ENCODE measurements at regions not wholly inside any gene's neighbourhood (a gene's known extent, or its start where the extent isn't known, plus 50 kb on each side); places are given as distances from the start of the nearest gene placed in this dataset.
"Not testable (repeated sequence)": the region's sequence is repeated elsewhere in the genome, so short reads cannot be mapped to it uniquely, and the experiment has no call there.

- DNase-seq (ENCODE audit: low spot score), result no peak
- Histone ChIP-seq H3K36me3 (no peaks in the 10 kb centered on the region), H3K4me1 (replicated peaks) (no peaks in the 10 kb centered on the region), H3K27me3 (replicated peaks; ENCODE audit: insufficient read depth) (no peaks in the 10 kb centered on the region), H3K27ac (no peak overlapping the region), H3K4me3 (no peak overlapping the region), H3K9me3 (no peaks in the 10 kb centered on the region)
- intact Hi-C loops (cut with DNase I), result no loop called here
- no peak for TF ChIP-seq POLR2A (IDR thresholded peaks at IDR 0.05)
- TF ChIP-seq POLR2AphosphoS5 (IDR thresholded peaks at IDR 0.05), result no peak
- TF ChIP-seq CTCF (IDR thresholded peaks at IDR 0.05), result no peak
- WGBS, result 83% methylated on average over 2 of the region's 2 CpGs
These were observed 107.9 kb upstream of the PMCH start for GRCh38 chr12:102305486-102305885.

- H3K27me3 ChIP-seq (replicated peaks; ENCODE audit: insufficient read depth); intact Hi-C loops (cut with DNase I); H3K27ac ChIP-seq; H3K36me3 ChIP-seq; H3K4me1 ChIP-seq (replicated peaks); DNase-seq (ENCODE audit: low spot score); H3K4me3 ChIP-seq; H3K9me3 ChIP-seq: not testable (repeated sequence)
- 74% methylated on average over 5 of the region's 5 CpGs for WGBS
These were observed 107.0 kb upstream of the PMCH start for GRCh38 chr12:102304667-102305066.

- Histone ChIP-seq H3K4me3 (no peak overlapping the region), H3K36me3 (no peaks in the 10 kb centered on the region), H3K4me1 (replicated peaks) (no peaks in the 10 kb centered on the region), H3K9me3 (no peaks in the 10 kb centered on the region), H3K27me3 (replicated peaks; ENCODE audit: insufficient read depth) (no peaks in the 10 kb centered on the region), H3K27ac (no peak overlapping the region)
- no peak for TF ChIP-seq CTCF (IDR thresholded peaks at IDR 0.05)
- no peak for TF ChIP-seq POLR2A (IDR thresholded peaks at IDR 0.05)
- TF ChIP-seq POLR2AphosphoS5 (IDR thresholded peaks at IDR 0.05), result no peak
- no peak for DNase-seq (ENCODE audit: low spot score)
- intact Hi-C loops (cut with DNase I), result no loop called here
These were observed 104.9 kb upstream of the PMCH start for GRCh38 chr12:102302553-102302952.

- TF ChIP-seq POLR2A (IDR thresholded peaks at IDR 0.05), result no peak
- no peak for TF ChIP-seq POLR2AphosphoS5 (IDR thresholded peaks at IDR 0.05)
- TF ChIP-seq CTCF (IDR thresholded peaks at IDR 0.05), result no peak
- H3K27me3 ChIP-seq (replicated peaks; ENCODE audit: insufficient read depth), result no peaks in the 10 kb centered on the region
- no peaks in the 10 kb centered on the region for H3K9me3 ChIP-seq
- H3K4me1 ChIP-seq (replicated peaks), result no peaks in the 10 kb centered on the region
- intact Hi-C loops (cut with DNase I), result no loop called here
- H3K36me3 ChIP-seq, result no peaks in the 10 kb centered on the region
- no peak overlapping the region for H3K4me3 ChIP-seq
- H3K27ac ChIP-seq, result no peak overlapping the region
- no peak for DNase-seq (ENCODE audit: low spot score)
These were observed 103.9 kb upstream of the PMCH start for GRCh38 chr12:102301547-102301946.

- Histone ChIP-seq H3K9me3 (no peaks in the 10 kb centered on the region), H3K36me3 (no peaks in the 10 kb centered on the region), H3K27ac (no peak overlapping the region), H3K4me1 (replicated peaks) (no peaks in the 10 kb centered on the region), H3K27me3 (replicated peaks; ENCODE audit: insufficient read depth) (no peaks in the 10 kb centered on the region), H3K4me3 (no peak overlapping the region)
- no peak for TF ChIP-seq POLR2A (IDR thresholded peaks at IDR 0.05)
- TF ChIP-seq CTCF (IDR thresholded peaks at IDR 0.05), result peak in 3 of 4 experiments; percentile 26 to 53 (median 37)
- no peak for TF ChIP-seq POLR2AphosphoS5 (IDR thresholded peaks at IDR 0.05)
- DNase-seq (ENCODE audit: low spot score), result no peak
- intact Hi-C loops (cut with DNase I), result no loop called here
These were observed 103.3 kb upstream of the PMCH start for GRCh38 chr12:102300824-102301461.

Measured in prostate gland (tissue), 2 donors.